Neural cell (in vitro differentiated cells): ENCODE measurements at regions not wholly inside any gene's neighbourhood (a gene's known extent, or its start where the extent isn't known, plus 50 kb on each side); places are given as distances from the start of the nearest gene placed in this dataset.
"Not testable (repeated sequence)": the region's sequence is repeated elsewhere in the genome, so short reads cannot be mapped to it uniquely, and the experiment has no call there.

ENCODE experiments used
- EZH2 ChIP-seq: fragments of 200-600, 300-800 bp; shearing (Covaris generic), sonication (generic); IDR thresholded peaks from 2 replicates; pipeline ENCODE4 v1.6.1; 2014; ENCODE audit warnings: antibody characterized with exemption, low read length, borderline replicate concordance, mild to moderate bottlenecking; ENCODE audit not compliant: insufficient read depth, poor library complexity, severe bottlenecking
- MXI1 ChIP-seq: fragments of 450-650 bp; conservative IDR thresholded peaks from 2 replicates; pipeline ENCODE4 v1.6.1; 2014; ENCODE audit warnings: antibody characterized with exemption, mild to moderate bottlenecking; ENCODE audit not compliant: poor library complexity, severe bottlenecking
- POLR2AphosphoS5 ChIP-seq: IDR thresholded peaks from 2 replicates; pipeline ENCODE4 v1.6.1; 2012
- RAD21 ChIP-seq: fragments of 450-650 bp; conservative IDR thresholded peaks from 2 replicates; pipeline ENCODE4 v1.6.1; 2014; ENCODE audit warnings: antibody characterized with exemption, mild to moderate bottlenecking, moderate library complexity
- SMC3 ChIP-seq: fragments of 450-650 bp; conservative IDR thresholded peaks from 2 replicates; pipeline ENCODE4 v1.6.1; 2014; ENCODE audit warnings: antibody characterized with exemption, mild to moderate bottlenecking, moderate library complexity; ENCODE audit not compliant: poor library complexity
- TAF1 ChIP-seq: IDR thresholded peaks from 2 replicates; pipeline ENCODE4 v1.6.1; 2012; ENCODE audit warnings: low read depth
- TF ChIP-seq, protein P1 (sequence below): fragments of 450-650 bp; IDR thresholded peaks from 2 replicates; pipeline ENCODE4 v1.5.1; 2014; ENCODE audit warnings: antibody characterized with exemption, mild to moderate bottlenecking, moderate library complexity; ENCODE audit not compliant: poor library complexity, severe bottlenecking
- TF ChIP-seq, protein P2 (sequence below): IDR thresholded peaks from 2 replicates; pipeline ENCODE4 v1.6.1; 2012; ENCODE audit warnings: borderline replicate concordance

DNA sequence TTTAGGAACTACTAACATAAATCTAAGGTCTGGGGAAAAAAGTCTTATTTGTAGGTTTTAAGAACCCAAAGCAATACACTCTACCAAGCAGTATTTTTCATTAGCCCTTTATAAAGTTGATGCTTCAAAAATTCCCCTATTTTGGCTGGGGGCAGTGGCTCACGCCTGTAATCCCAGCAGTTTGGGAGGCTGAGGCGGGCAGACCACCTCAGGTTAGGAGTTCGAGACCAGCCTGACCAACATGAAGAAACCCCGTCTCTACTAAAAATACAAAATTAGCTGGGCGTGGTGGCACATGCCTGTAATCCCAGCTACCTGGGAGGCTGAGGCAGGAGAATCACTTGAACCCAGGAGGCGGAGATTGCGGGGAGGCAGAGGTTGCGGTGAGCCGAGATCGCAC, 86.5 kb upstream of the DST start:
- not testable (repeated sequence) for TF ChIP-seq POLR2AphosphoS5, EZH2, MXI1, TAF1, RAD21, SMC3
- TF ChIP-seq, protein P1, sequence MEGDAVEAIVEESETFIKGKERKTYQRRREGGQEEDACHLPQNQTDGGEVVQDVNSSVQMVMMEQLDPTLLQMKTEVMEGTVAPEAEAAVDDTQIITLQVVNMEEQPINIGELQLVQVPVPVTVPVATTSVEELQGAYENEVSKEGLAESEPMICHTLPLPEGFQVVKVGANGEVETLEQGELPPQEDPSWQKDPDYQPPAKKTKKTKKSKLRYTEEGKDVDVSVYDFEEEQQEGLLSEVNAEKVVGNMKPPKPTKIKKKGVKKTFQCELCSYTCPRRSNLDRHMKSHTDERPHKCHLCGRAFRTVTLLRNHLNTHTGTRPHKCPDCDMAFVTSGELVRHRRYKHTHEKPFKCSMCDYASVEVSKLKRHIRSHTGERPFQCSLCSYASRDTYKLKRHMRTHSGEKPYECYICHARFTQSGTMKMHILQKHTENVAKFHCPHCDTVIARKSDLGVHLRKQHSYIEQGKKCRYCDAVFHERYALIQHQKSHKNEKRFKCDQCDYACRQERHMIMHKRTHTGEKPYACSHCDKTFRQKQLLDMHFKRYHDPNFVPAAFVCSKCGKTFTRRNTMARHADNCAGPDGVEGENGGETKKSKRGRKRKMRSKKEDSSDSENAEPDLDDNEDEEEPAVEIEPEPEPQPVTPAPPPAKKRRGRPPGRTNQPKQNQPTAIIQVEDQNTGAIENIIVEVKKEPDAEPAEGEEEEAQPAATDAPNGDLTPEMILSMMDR = not testable (repeated sequence)
- TF ChIP-seq, protein P2, sequence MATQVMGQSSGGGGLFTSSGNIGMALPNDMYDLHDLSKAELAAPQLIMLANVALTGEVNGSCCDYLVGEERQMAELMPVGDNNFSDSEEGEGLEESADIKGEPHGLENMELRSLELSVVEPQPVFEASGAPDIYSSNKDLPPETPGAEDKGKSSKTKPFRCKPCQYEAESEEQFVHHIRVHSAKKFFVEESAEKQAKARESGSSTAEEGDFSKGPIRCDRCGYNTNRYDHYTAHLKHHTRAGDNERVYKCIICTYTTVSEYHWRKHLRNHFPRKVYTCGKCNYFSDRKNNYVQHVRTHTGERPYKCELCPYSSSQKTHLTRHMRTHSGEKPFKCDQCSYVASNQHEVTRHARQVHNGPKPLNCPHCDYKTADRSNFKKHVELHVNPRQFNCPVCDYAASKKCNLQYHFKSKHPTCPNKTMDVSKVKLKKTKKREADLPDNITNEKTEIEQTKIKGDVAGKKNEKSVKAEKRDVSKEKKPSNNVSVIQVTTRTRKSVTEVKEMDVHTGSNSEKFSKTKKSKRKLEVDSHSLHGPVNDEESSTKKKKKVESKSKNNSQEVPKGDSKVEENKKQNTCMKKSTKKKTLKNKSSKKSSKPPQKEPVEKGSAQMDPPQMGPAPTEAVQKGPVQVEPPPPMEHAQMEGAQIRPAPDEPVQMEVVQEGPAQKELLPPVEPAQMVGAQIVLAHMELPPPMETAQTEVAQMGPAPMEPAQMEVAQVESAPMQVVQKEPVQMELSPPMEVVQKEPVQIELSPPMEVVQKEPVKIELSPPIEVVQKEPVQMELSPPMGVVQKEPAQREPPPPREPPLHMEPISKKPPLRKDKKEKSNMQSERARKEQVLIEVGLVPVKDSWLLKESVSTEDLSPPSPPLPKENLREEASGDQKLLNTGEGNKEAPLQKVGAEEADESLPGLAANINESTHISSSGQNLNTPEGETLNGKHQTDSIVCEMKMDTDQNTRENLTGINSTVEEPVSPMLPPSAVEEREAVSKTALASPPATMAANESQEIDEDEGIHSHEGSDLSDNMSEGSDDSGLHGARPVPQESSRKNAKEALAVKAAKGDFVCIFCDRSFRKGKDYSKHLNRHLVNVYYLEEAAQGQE = not testable (repeated sequence)
